ENCODE measurements at regions not wholly inside any gene's neighbourhood (a gene's known extent, or its start where the extent isn't known, plus 50 kb on each side); places are given as distances from the start of the nearest gene placed in this dataset.
"Not testable (repeated sequence)": the region's sequence is repeated elsewhere in the genome, so short reads cannot be mapped to it uniquely, and the experiment has no call there.

DNA sequence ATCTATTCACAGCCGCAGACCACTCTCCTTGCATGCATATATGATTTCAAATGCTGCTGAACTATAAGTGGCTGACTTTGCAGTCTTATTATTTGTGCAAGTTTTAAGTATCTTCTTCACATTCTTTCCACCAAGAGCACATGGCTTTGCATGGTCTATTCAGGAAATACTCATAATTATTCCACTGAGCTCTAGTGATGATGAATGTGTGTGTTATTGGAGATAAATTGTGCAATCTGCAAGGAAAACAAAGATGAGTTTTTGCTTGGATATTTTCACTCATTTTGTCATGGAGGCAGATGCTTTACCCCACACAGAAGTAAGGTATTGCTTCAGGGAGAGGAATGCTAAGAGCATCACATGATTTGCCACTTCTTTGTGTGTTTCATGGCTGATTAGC is 764.6 kb downstream of the TBC1D32 start:
- no peak for DNase-seq (ENCODE audit: low read depth)
- H3K4me3 ChIP-seq (ENCODE audit: low read depth, low read length), result no peak overlapping the region

GRCh38 chr6:120564779-120565178 is 769.5 kb downstream of the TBC1D32 start:
- no peak for DNase-seq (ENCODE audit: low read depth)
- no peak overlapping the region for H3K4me3 ChIP-seq (ENCODE audit: low read depth, low read length)

DNA sequence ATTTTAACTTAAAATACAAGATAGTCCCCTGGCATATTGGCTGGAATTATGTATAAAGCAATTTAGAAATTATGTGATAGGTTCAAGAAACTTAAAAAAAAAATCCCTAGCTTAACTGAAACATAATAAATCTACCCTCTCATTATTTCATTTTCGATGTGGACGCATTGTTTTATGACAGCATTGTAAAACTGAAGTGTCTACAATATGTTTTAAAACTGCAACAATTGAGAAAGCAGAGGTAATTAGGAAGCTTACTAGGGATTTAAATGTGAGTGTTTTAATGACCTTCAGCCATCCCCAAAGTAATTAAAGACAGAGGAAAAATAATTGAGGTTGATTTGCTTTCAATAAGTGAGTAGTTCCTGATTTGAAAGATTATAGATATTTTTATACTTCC is 776.0 kb downstream of the TBC1D32 start:
- DNase-seq (ENCODE audit: low read depth), result no peak
- H3K4me3 ChIP-seq (ENCODE audit: low read depth, low read length), result no peak overlapping the region

GRCh38 chr6:120557554-120557953 is 776.7 kb downstream of the TBC1D32 start:
- DNase-seq (ENCODE audit: low read depth), result no peak
- H3K4me3 ChIP-seq (ENCODE audit: low read depth, low read length), result no peak overlapping the region

DNA sequence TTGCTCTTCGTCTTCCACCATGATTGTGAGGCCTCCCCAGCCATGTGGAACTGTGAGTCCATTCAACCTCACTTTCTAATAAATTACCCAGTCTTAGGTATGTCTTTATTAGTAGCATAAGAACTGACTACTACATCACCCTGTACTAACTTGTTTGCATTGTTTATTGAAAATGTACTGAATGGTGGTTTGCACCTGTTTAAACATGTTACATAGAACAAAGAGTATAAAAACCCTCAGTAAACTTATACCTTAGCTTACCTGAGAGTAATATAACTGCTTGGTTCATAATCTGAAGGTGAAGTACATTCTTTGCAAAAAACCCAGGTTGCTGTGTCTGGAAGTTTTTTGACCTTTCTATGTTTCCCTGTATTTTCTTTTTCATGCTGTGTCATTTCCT is 777.8 kb downstream of the TBC1D32 start:
- H3K4me3 ChIP-seq (ENCODE audit: low read depth, low read length), result no peak overlapping the region
- no peak for DNase-seq (ENCODE audit: low read depth)

DNA sequence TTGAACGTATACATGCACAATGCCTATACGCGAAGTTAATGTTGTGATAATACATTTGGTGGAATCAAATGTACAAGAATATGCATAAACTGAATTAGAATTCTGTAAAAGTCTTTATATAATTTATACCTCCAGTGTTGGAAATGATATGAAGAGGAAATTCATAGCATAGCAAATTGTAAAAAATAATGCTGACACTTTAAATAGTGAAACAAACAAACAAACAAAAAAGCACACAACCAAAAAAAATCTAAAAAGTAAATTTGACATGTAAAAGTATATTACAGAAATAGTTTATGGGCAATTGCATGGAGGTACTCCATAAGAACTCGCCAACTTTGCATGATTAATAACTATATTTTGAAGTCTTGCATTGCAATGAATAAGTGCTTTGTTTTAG is 780.9 kb downstream of the TBC1D32 start:
- no peak overlapping the region for H3K4me3 ChIP-seq (ENCODE audit: low read depth, low read length)
- DNase-seq (ENCODE audit: low read depth), result no peak

DNA sequence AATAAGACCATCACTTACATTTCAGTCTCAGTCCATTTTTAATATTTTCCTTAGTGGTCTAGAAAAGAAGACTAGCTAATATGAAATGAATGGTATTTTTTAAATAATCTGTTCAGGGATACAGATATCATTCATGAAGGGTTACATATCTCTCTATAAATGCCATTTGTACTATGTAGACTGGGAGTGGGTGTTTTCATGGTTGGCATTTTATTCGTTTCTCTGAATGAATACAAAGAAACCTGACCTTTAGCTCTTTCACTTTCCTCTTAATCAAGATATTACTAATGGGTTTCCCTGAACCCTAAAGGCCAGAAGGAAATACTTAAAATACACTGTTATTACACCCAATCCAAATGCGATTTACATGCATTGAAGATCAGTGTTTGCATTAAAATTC is 788.9 kb downstream of the TBC1D32 start:
- H3K4me3 ChIP-seq (ENCODE audit: low read depth, low read length), result no peak overlapping the region
- DNase-seq (ENCODE audit: low read depth), result no peak

DNA sequence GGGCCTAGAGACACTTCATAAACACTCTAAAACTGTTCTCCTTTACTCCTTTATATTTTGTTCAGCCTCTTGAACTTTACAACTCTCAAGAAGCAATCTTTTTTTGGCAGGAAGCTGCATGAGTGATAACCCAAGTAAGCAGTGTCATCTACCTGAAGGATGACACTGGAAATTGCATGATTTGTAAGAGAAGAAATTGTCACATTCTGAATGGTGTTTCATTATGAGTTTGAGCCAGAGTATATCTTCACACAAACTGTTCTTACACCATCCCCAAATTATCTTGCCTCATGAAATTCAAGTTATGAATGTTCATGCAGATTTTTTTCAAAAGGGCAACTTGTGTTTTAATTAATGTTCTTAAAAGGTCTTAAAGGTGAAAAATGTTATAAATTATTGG is 799.3 kb downstream of the TBC1D32 start:
- no peak for DNase-seq (ENCODE audit: low read depth)
- H3K4me3 ChIP-seq (ENCODE audit: low read depth, low read length), result no peak overlapping the region

GRCh38 chr6:120526576-120526975 is 807.7 kb downstream of the TBC1D32 start:
- H3K4me3 ChIP-seq (ENCODE audit: low read depth, low read length), result no peak overlapping the region
- DNase-seq (ENCODE audit: low read depth), result no peak

DNA sequence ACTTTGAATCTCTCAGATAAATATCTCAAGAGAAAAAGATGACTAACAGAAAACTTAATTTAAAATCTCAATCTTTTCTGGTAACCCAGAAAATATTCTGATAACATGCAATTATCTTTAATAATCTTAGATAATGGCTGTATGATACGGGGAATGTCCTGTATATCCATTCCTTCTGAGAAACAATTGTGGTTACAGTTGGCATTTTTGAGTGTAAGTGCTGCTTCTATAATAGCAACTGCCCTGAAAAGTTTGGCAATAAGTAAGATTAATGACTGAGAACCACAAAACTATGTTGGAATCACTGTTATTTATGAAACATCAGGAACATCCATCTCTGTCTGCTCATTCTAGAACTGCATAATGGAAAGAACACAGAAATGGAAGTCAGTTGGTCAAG is 819.7 kb downstream of the TBC1D32 start:
- no peak overlapping the region for H3K4me3 ChIP-seq (ENCODE audit: low read depth, low read length)
- DNase-seq (ENCODE audit: low read depth), result no peak

- no peak for DNase-seq (ENCODE audit: low read depth)
- no peak overlapping the region for H3K4me3 ChIP-seq (ENCODE audit: low read depth, low read length)
Measured at GRCh38 chr6:120511712-120512111, 822.6 kb downstream of the TBC1D32 start.

GRCh38 chr6:120498711-120499110 is 835.6 kb downstream of the TBC1D32 start:
- H3K4me3 ChIP-seq (ENCODE audit: low read depth, low read length), result no peak overlapping the region
- DNase-seq (ENCODE audit: low read depth), result no peak

GRCh38 chr6:120496661-120497060 is 837.6 kb downstream of the TBC1D32 start:
- DNase-seq (ENCODE audit: low read depth), result no peak
- H3K4me3 ChIP-seq (ENCODE audit: low read depth, low read length), result no peak overlapping the region

- no peak for DNase-seq (ENCODE audit: low read depth)
- H3K4me3 ChIP-seq (ENCODE audit: low read depth, low read length), result no peak overlapping the region
Measured at GRCh38 chr6:120493505-120493904, 840.8 kb downstream of the TBC1D32 start.

DNA sequence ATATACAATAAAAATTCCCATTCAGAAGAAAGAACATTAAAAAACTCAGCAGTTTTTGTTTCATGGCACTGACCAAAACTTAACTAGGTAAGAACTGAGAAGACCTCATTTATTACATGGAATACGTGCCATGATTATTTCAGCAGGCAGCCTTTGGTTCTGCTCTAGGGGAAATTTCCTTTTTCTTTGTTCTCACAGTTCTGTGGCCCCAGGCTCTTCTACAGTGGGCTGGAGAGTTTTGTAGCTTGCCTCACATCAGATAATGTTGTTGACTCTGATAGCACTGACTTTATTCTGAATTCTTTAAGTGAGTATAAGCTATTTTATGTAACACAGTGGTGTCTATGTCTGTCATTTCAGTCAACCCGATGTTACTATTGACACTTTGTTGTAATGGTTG is 844.3 kb downstream of the TBC1D32 start:
- H3K4me3 ChIP-seq (ENCODE audit: low read depth, low read length), result no peak overlapping the region
- no peak for DNase-seq (ENCODE audit: low read depth)

DNA sequence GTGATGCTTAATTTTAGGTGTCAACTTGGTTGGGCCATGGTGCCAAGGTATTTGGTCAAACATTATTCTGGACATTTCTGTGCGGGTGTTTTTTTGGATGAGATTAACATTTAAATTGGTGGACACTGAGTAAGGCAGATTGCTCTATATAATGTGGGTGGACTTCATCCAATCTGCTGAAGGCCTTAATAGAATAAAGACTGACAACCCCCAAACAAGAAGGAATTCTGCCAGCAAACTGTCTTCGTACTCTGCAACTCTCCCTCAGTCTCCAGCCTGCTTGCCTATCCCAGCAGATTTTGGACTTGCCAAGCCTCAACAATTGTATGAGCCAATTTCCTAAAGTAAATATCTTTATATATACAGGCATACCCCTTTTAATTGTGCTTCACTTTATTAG is 850.1 kb downstream of the TBC1D32 start:
- no peak overlapping the region for H3K4me3 ChIP-seq (ENCODE audit: low read depth, low read length)
- no peak for DNase-seq (ENCODE audit: low read depth)

GRCh38 chr6:120478650-120479049 is 855.6 kb downstream of the TBC1D32 start:
- H3K4me3 ChIP-seq (ENCODE audit: low read depth, low read length), result no peak overlapping the region
- DNase-seq (ENCODE audit: low read depth), result no peak

GRCh38 chr6:120473804-120474203 is 860.5 kb downstream of the TBC1D32 start:
- H3K4me3 ChIP-seq (ENCODE audit: low read depth, low read length), result no peak overlapping the region
- no peak for DNase-seq (ENCODE audit: low read depth)

DNA sequence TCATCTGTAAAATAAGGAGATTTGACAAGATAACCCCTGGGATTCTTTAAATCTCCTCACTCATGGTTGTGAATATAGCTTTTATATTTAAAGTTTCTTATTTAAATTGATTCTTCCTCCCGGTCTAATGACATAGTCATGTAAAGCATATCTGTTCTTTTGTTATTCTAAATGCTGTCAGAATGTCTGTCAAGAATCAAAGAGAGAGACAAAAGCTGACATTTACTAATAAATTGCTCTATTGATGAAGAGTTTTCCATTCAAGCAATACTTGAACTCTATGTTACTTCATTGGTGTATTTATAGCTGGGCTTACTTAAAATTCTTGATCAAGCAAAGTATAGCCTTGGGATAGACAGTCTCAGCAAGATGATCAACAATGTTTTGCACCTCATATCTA is 865.8 kb downstream of the TBC1D32 start:
- no peak for DNase-seq (ENCODE audit: low read depth)
- no peak overlapping the region for H3K4me3 ChIP-seq (ENCODE audit: low read depth, low read length)

DNA sequence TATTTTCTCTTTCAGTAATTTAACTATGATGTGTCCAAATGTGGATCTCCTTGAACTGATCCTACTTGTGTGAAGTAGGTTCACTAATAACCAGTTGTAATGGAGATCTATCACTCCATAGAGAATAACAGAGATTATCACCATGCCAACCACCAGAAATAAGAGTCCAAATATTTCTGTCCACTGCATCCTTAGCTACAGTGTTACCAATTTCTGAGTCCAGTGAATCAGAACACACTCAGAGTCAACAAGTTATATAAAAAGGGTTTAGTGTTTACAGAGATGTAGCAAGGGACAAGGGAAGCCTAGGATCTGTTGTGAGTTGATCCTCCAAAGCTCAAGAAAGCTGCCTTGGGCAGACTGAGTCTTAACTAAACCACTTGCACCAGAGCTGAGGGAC is 882.8 kb downstream of the TBC1D32 start:
- no peak overlapping the region for H3K4me3 ChIP-seq (ENCODE audit: low read depth, low read length)
- no peak for DNase-seq (ENCODE audit: low read depth)

GRCh38 chr6:120447605-120448004 is 886.7 kb downstream of the TBC1D32 start:
- no peak overlapping the region for H3K4me3 ChIP-seq (ENCODE audit: low read depth, low read length)
- DNase-seq (ENCODE audit: low read depth), result no peak

DNA sequence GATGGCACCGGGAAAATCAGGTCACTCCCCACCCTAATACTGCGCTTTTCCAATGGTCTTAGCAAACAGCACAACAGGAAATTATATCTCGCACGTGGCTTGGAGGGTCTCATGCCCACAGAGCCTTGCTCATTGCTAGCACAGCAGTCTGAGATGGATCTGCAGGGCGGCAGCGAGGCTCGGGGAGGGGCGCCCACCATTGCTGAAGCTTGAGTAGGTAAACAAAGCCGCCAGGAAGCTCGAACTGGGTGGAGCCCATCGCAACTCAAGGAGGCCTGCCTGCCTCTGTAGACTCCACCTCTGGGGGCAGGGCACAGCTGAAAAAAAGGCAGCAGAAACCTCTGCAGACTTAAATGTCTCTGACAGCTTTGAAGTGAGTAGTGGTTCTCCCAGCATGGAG is 901.4 kb downstream of the TBC1D32 start:
- not testable (repeated sequence) for DNase-seq (ENCODE audit: low read depth); H3K4me3 ChIP-seq (ENCODE audit: low read depth, low read length)
